Peyer's patch (tissue), 4 donors: ENCODE measurements at regions not wholly inside any gene's neighbourhood (a gene's known extent, or its start where the extent isn't known, plus 50 kb on each side); places are given as distances from the start of the nearest gene placed in this dataset.

ENCODE experiments used
- DNase-seq, 3 donors: peaks; one replicate each; pipeline ENCODE4 v3.0.0-alpha.2; 2017 to 2019
- H3K27ac ChIP-seq, 4 donors: fragments of 200-600 bp; sonication (generic); one replicate each; pipeline ENCODE4 v1.5.1; 2016 to 2019
- H3K27me3 ChIP-seq, 2 donors: fragments of 200-600 bp; sonication (generic); one replicate each; pipeline ENCODE4 v1.5.1; 2019
- H3K36me3 ChIP-seq, 3 donors: fragments of 200-600 bp; sonication (generic); one replicate each; pipeline ENCODE4 v1.5.1; 2016 to 2019
- H3K4me1 ChIP-seq, 4 donors: fragments of 200-600 bp; sonication (generic); one replicate each; pipeline ENCODE4 v1.5.1; 2016 to 2019
- H3K4me3 ChIP-seq, 4 donors: fragments of 200-600 bp; sonication (generic); 1 replicate in 3 of 4; 2 replicates in 1 of 4; pipeline ENCODE4 v1.5.1; 2016 to 2019; ENCODE audit warnings: mild to moderate bottlenecking in 1 of 4
- H3K9me3 ChIP-seq, 4 donors: fragments of 200-600 bp; sonication (generic); one replicate each; pipeline ENCODE4 v1.5.1; 2016 to 2019; ENCODE audit warnings: mild to moderate bottlenecking in 1 of 4
- POLR2A ChIP-seq, 2 donors: fragments of 450-650 bp; IDR thresholded peaks; one replicate each; pipeline ENCODE4 v1.5.1; 2017; ENCODE audit warnings: antibody characterized with exemption in 2 of 2, mild to moderate bottlenecking in 2 of 2, moderate library complexity in 2 of 2
- TF ChIP-seq, protein P1 (sequence below), 6 experiments: fragments of 450-650 bp in 4 of 6; fragments of 200-600 bp in 2 of 6; sonication (generic) in 1 of 6; IDR thresholded peaks; one replicate each; pipeline ENCODE4 v1.5.1; 2017 to 2019; ENCODE audit warnings: antibody characterized with exemption in 6 of 6, mild to moderate bottlenecking in 3 of 6, moderate library complexity in 1 of 6

GRCh38 chr13:105547851-105548250 lies 987.6 kb downstream of the EFNB2 start:
- no peak for DNase-seq
- no peaks in the 10 kb centered on the region for H3K4me1 ChIP-seq
- no peaks in the 10 kb centered on the region for H3K36me3 ChIP-seq
- H3K4me3 ChIP-seq, result no peak overlapping the region
- no peaks in the 10 kb centered on the region for H3K27me3 ChIP-seq
- TF ChIP-seq, protein P1, sequence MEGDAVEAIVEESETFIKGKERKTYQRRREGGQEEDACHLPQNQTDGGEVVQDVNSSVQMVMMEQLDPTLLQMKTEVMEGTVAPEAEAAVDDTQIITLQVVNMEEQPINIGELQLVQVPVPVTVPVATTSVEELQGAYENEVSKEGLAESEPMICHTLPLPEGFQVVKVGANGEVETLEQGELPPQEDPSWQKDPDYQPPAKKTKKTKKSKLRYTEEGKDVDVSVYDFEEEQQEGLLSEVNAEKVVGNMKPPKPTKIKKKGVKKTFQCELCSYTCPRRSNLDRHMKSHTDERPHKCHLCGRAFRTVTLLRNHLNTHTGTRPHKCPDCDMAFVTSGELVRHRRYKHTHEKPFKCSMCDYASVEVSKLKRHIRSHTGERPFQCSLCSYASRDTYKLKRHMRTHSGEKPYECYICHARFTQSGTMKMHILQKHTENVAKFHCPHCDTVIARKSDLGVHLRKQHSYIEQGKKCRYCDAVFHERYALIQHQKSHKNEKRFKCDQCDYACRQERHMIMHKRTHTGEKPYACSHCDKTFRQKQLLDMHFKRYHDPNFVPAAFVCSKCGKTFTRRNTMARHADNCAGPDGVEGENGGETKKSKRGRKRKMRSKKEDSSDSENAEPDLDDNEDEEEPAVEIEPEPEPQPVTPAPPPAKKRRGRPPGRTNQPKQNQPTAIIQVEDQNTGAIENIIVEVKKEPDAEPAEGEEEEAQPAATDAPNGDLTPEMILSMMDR (IDR thresholded peaks at IDR 0.05), result no peak
- no peak for TF ChIP-seq POLR2A (IDR thresholded peaks at IDR 0.05)
- no peak overlapping the region for H3K27ac ChIP-seq
- no peaks in the 10 kb centered on the region for H3K9me3 ChIP-seq

- H3K27me3 ChIP-seq, result no peaks in the 10 kb centered on the region
- TF ChIP-seq POLR2A (IDR thresholded peaks at IDR 0.05), result no peak
- TF ChIP-seq, protein P1 (IDR thresholded peaks at IDR 0.05), result no peak
- H3K4me1 ChIP-seq, result no peaks in the 10 kb centered on the region
- no peaks in the 10 kb centered on the region for H3K9me3 ChIP-seq
- H3K27ac ChIP-seq, result no peak overlapping the region
- H3K36me3 ChIP-seq, result no peaks in the 10 kb centered on the region
- no peak overlapping the region for H3K4me3 ChIP-seq
- no peak for DNase-seq
Observed at GRCh38 chr13:105545811-105546210, 989.7 kb downstream of the EFNB2 start.

DNA sequence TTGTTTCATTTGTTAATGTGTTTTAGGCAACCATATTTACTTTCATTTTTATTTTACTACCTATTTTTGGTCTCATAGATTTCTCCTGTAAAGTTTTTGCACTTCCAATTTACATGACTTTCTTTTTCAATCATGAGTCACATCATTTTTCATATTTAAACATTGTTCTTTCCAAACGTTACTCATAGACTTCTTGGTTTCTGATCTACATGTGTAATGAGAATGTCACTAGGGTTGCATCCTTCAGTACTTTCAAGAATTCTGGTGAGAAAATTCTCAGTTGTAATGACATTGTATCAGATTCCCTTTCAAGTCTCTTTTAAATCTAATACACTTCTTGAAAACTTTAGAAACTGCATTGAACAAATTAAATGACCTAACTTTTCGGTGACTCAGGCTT lies 991.7 kb downstream of the EFNB2 start:
- H3K27ac ChIP-seq, result no peak overlapping the region
- H3K4me3 ChIP-seq, result no peak overlapping the region
- no peak for TF ChIP-seq POLR2A (IDR thresholded peaks at IDR 0.05)
- TF ChIP-seq, protein P1 (IDR thresholded peaks at IDR 0.05), result no peak

DNA sequence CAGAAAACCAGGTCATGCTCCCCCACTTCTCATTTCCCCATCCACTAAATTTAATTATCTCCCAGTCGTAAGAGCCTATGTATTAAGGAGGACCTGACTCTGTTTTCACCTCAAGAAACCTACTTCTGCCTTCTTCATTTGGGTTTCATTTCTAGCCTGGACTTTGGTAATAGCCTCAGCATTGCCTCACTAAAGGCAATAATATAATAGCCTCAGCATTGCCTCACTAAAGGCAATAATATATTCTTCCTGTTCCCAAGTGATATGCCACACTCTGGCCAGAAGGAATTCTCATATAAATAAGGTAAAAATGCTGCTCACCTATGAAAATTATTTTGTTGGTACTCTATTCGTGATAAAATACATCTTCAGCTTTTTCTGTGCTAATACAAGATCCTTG lies 993.9 kb downstream of the EFNB2 start:
- DNase-seq, result no peak

More for the DNA sequence above, 991.7 kb downstream of the EFNB2 start:
- Histone ChIP-seq H3K36me3 (no peaks in the 10 kb centered on the region), H3K9me3 (no peaks in the 10 kb centered on the region), H3K4me1 (no peaks in the 10 kb centered on the region), H3K27me3 (no peaks in the 10 kb centered on the region)
- DNase-seq, result no peak

DNA sequence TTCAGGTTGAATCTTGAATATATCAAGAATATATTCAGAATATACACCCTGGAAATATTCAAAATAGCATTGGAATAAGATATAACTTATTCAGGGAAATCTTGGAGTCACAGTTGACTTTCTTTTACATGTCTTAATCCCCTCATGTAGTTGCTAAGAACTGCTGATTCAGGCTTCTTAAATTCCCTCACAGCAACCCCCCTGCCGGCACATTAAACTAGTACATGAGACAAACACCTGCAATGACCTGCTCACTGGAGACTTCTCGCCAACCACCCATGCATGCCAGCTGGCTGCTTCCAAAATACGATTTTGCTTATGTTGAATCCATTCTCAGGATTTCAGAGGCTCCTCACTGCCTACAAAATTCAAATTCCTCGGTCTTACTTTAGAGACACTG lies 997.1 kb downstream of the EFNB2 start:
- no peak for DNase-seq
- no peaks in the 10 kb centered on the region for H3K36me3 ChIP-seq
- TF ChIP-seq POLR2A (IDR thresholded peaks at IDR 0.05), result no peak
- TF ChIP-seq, protein P1 (IDR thresholded peaks at IDR 0.05), result no peak
- H3K4me1 ChIP-seq, result no peaks in the 10 kb centered on the region
- no peaks in the 10 kb centered on the region for H3K27me3 ChIP-seq
- H3K4me3 ChIP-seq, result no peak overlapping the region
- no peak overlapping the region for H3K27ac ChIP-seq
- no peaks in the 10 kb centered on the region for H3K9me3 ChIP-seq

More for the DNA sequence above, 993.9 kb downstream of the EFNB2 start:
- no peaks in the 10 kb centered on the region for H3K9me3 ChIP-seq
- no peaks in the 10 kb centered on the region for H3K36me3 ChIP-seq
- H3K4me3 ChIP-seq, result no peak overlapping the region
- no peaks in the 10 kb centered on the region for H3K4me1 ChIP-seq
- no peak for TF ChIP-seq POLR2A (IDR thresholded peaks at IDR 0.05)
- TF ChIP-seq, protein P1 (IDR thresholded peaks at IDR 0.05), result no peak
- H3K27ac ChIP-seq, result no peak overlapping the region
- no peaks in the 10 kb centered on the region for H3K27me3 ChIP-seq

GRCh38 chr13:105537113-105537512 lies 998.3 kb downstream of the EFNB2 start:
- Histone ChIP-seq H3K27ac (no peak overlapping the region), H3K4me3 (no peak overlapping the region), H3K27me3 (no peaks in the 10 kb centered on the region), H3K9me3 (no peaks in the 10 kb centered on the region), H3K4me1 (no peaks in the 10 kb centered on the region), H3K36me3 (no peaks in the 10 kb centered on the region)
- DNase-seq, result no peak
- no peak for TF ChIP-seq POLR2A (IDR thresholded peaks at IDR 0.05)
- TF ChIP-seq, protein P1 (IDR thresholded peaks at IDR 0.05), result no peak
